HepG2 (cell line): ENCODE measurements at regions not wholly inside any gene's neighbourhood (a gene's known extent, or its start where the extent isn't known, plus 50 kb on each side); places are given as distances from the start of the nearest gene placed in this dataset.

ENCODE experiments used
- ATAC-seq: fragments of 200-7000 bp; cut with Tn5 transposase; 3 replicates; pipeline ENCODE4 v1.9.1; 2020; ENCODE audit warnings: mild to moderate bottlenecking, moderate library complexity
- BruUV-seq: library from RNA; stranded (reverse); fragments of 400-500 nt; replicated peaks from 2 replicates; lab custom pipeline; 2021; lab: Mats Ljungman, UMichigan
- CTCF ChIA-PET: fragments of 300-600 bp; formaldehyde crosslinking; extraction: SDS; loops from one replicate; lab custom pipeline; 2021; ENCODE audit warnings: low total read pairs, inconsistent platforms, low intra/inter-chr PET ratio; lab: Yijun Ruan, JAX
- POLR2A ChIA-PET: fragments of 350-600 bp; sonication (Branson Sonifier 250); formaldehyde crosslinking; loops from one replicate; lab custom pipeline; 2020; ENCODE audit warnings: antibody characterized with exemption, inconsistent platforms; lab: Yijun Ruan, JAX
- DNase-seq: peaks from one replicate; pipeline ENCODE4 v3.0.0-alpha.2; 2015; ENCODE audit warnings: low spot score
- FAIRE-seq: peaks from 3 replicates; lab custom pipeline; 2011; peaks lifted over from hg19 to GRCh38; lab: Jason Lieb, UNC
- H2AFZ ChIP-seq: one replicate; pipeline ENCODE4 v1.6.1; 2011; ENCODE audit warnings: low read length, inconsistent platforms
- H3K27ac ChIP-seq: fragments of 300-600 bp; 3 replicates; pipeline ENCODE4 v1.8.0; 2011; ENCODE audit warnings: mixed run types, mild to moderate bottlenecking, mixed read lengths, low read length, inconsistent platforms; ENCODE audit not compliant: insufficient read depth; ENCODE audit errors: extremely low read length
- H3K27me3 ChIP-seq, 2 experiments: fragments of 200-600 bp in 1 of 2; 2 replicates in 1 of 2; 3 replicates in 1 of 2; pipeline versions ENCODE4 v1.6.0 to v1.8.0; 2011; ENCODE audit warnings: low read length in 2 of 2, mild to moderate bottlenecking in 2 of 2, moderate library complexity in 2 of 2, inconsistent platforms in 1 of 2; ENCODE audit not compliant: insufficient read depth in 2 of 2, control insufficient read depth in 1 of 2
- H3K36me3 ChIP-seq, 2 experiments: fragments of 200-600 bp in 1 of 2; replicated peaks in 1 of 2; 2 replicates in 1 of 2; 3 replicates in 1 of 2; pipeline versions ENCODE4 v1.5.1 to v1.8.0; 2011; ENCODE audit warnings: low read length in 2 of 2, inconsistent platforms in 1 of 2; ENCODE audit not compliant: insufficient read depth in 2 of 2, control insufficient read depth in 1 of 2
- H3K4me1 ChIP-seq: 2 replicates; pipeline ENCODE4 v1.5.1; 2012; ENCODE audit warnings: low read length, inconsistent platforms; ENCODE audit not compliant: insufficient read depth
- H3K4me2 ChIP-seq: 2 replicates; pipeline ENCODE4 v1.6.0; 2011; ENCODE audit warnings: low read depth, low read length, inconsistent platforms
- H3K4me3 ChIP-seq, 3 experiments: fragments of 200-600 bp in 1 of 3; sonication (generic), shearing (Covaris generic) in 1 of 3; replicated peaks in 1 of 3; 2 replicates each; pipeline ENCODE4 v1.5.1; 2011 to 2016; ENCODE audit warnings: low read length in 3 of 3, inconsistent platforms in 2 of 3, low read depth in 2 of 3, mild to moderate bottlenecking in 2 of 3, control low read depth in 1 of 3, mixed read lengths in 1 of 3; ENCODE audit not compliant: insufficient read depth in 1 of 3
- H3K79me2 ChIP-seq: one replicate; pipeline ENCODE4 v1.6.1; 2011; ENCODE audit warnings: low read length, inconsistent platforms; ENCODE audit not compliant: insufficient read depth
- H3K9ac ChIP-seq: 2 replicates; pipeline ENCODE4 v1.6.0; 2011; ENCODE audit warnings: mild to moderate bottlenecking, low read depth, low read length, inconsistent platforms; ENCODE audit not compliant: insufficient read depth
- H3K9me3 ChIP-seq: 2 replicates; pipeline ENCODE4 v1.5.1; 2012; ENCODE audit warnings: mild to moderate bottlenecking, low read length
- H4K20me1 ChIP-seq: 2 replicates; pipeline ENCODE4 v1.6.0; 2011; ENCODE audit warnings: inconsistent platforms, mild to moderate bottlenecking, low read length, moderate library complexity; ENCODE audit not compliant: insufficient read depth
- AKAP8 ChIP-seq: sonication (generic); formaldehyde crosslinking; IDR thresholded peaks from 2 replicates; pipeline ENCODE4 v1.5.1; 2020; ENCODE audit warnings: mild to moderate bottlenecking, missing genetic modification reagents
- GTF3A ChIP-seq: sonication (generic); formaldehyde crosslinking; conservative IDR thresholded peaks from 2 replicates; pipeline ENCODE4 v1.4.0; 2020; ENCODE audit warnings: mild to moderate bottlenecking, missing genetic modification reagents
- HOXD1 ChIP-seq: sonication (generic); formaldehyde crosslinking; IDR thresholded peaks from 2 replicates; pipeline ENCODE4 v1.5.0; 2020; ENCODE audit warnings: missing genetic modification reagents
- JUND ChIP-seq: sonication (generic); formaldehyde crosslinking; IDR thresholded peaks from 2 replicates; pipeline ENCODE4 v1.8.0; 2022; ENCODE audit warnings: mild to moderate bottlenecking, missing genetic modification reagents
- PHF5A ChIP-seq: IDR thresholded peaks from one replicate; pipeline ENCODE4 v1.6.1; 2018; ENCODE audit warnings: low read depth, missing genetic modification reagents; ENCODE audit not compliant: unreplicated experiment
- RBM39 ChIP-seq: fragments of 200-400 bp; formaldehyde crosslinking; IDR thresholded peaks from one replicate; pipeline ENCODE4 v1.6.1; 2018; ENCODE audit warnings: antibody characterized with exemption, mild to moderate bottlenecking, low read depth, low read length; ENCODE audit not compliant: poor library complexity, severe bottlenecking
- SALL1 ChIP-seq: sonication (generic); formaldehyde crosslinking; IDR thresholded peaks from 2 replicates; pipeline ENCODE4 v1.8.0; 2022; ENCODE audit warnings: mild to moderate bottlenecking, missing genetic modification reagents
- U2AF1 ChIP-seq: fragments of 200-400 bp; formaldehyde crosslinking; optimal IDR thresholded peaks from 2 replicates; pipeline ENCODE3; 2017; ENCODE audit warnings: mild to moderate bottlenecking, low read depth, low read length
- ZBTB14 ChIP-seq: sonication (generic); formaldehyde crosslinking; IDR thresholded peaks from 2 replicates; pipeline ENCODE4 v1.4.0; 2020; ENCODE audit warnings: missing genetic modification reagents
- ZBTB21 ChIP-seq: sonication (generic); formaldehyde crosslinking; IDR thresholded peaks from 2 replicates; pipeline ENCODE4 v1.4.0; 2020; ENCODE audit warnings: missing genetic modification reagents
- ZNF333 ChIP-seq: sonication (generic); formaldehyde crosslinking; IDR thresholded peaks from 2 replicates; pipeline ENCODE4 v1.4.0; 2020; ENCODE audit warnings: mild to moderate bottlenecking, missing genetic modification reagents, borderline replicate concordance
- ZNF546 ChIP-seq: sonication (generic); formaldehyde crosslinking; conservative IDR thresholded peaks from 2 replicates; pipeline ENCODE4 v1.8.1; 2023; ENCODE audit warnings: mild to moderate bottlenecking, missing genetic modification reagents
- ZNF572 ChIP-seq: sonication (generic); formaldehyde crosslinking; IDR thresholded peaks from 2 replicates; pipeline ENCODE4 v1.5.1; 2020; ENCODE audit warnings: mild to moderate bottlenecking, missing genetic modification reagents
- ZNF713 ChIP-seq: sonication (generic); formaldehyde crosslinking; IDR thresholded peaks from 2 replicates; pipeline ENCODE4 v1.4.0; 2020; ENCODE audit warnings: mild to moderate bottlenecking, missing genetic modification reagents
- WGBS: methylation state at CpG from one replicate; pipeline ENCODE4 v1.1.6; 2017; ENCODE audit warnings: low lambda C conversion rate; 5-methylcytosine and 5-hydroxymethylcytosine counted together
- in situ Hi-C: cut with HindIII; loops from 2 replicates; pipeline ENCODE4 v1.10.0; 2017; ENCODE audit warnings: low pct_unique_long_range_greater_than_20kb; ENCODE audit not compliant: extremely low pct_ligation_motif_present
- intact Hi-C: fragments of 100-400 bp; cut with micrococcal nuclease; formaldehyde crosslinking; loops from one replicate; pipeline ENCODE4 v1.10.0; 2022; ENCODE audit not compliant: unreplicated experiment
- TF ChIP-seq, protein P1 (sequence below): IDR thresholded peaks from 2 replicates; pipeline ENCODE4 v1.6.1; 2016; ENCODE audit warnings: mild to moderate bottlenecking

- no peak for TF ChIP-seq PHF5A
- TF ChIP-seq, protein P1, sequence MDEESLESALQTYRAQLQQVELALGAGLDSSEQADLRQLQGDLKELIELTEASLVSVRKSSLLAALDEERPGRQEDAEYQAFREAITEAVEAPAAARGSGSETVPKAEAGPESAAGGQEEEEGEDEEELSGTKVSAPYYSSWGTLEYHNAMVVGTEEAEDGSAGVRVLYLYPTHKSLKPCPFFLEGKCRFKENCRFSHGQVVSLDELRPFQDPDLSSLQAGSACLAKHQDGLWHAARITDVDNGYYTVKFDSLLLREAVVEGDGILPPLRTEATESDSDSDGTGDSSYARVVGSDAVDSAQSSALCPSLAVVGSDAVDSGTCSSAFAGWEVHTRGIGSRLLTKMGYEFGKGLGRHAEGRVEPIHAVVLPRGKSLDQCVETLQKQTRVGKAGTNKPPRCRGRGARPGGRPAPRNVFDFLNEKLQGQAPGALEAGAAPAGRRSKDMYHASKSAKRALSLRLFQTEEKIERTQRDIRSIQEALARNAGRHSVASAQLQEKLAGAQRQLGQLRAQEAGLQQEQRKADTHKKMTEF (CRISPR knock-in tag): no peak
- TF ChIP-seq ZNF713 (CRISPR knock-in tag): no peak
- no peak for TF ChIP-seq GTF3A
- no peak for TF ChIP-seq HOXD1 (CRISPR knock-in tag)
- TF ChIP-seq ZNF333 (CRISPR knock-in tag): no peak
- TF ChIP-seq AKAP8 (CRISPR knock-in tag): no peak
- TF ChIP-seq ZBTB14 (CRISPR knock-in tag): no peak
- TF ChIP-seq ZNF546: no peak
- no peak for TF ChIP-seq SALL1 (CRISPR knock-in tag)
- no peak for TF ChIP-seq U2AF1
- no peak for TF ChIP-seq ZBTB21 (CRISPR knock-in tag)
- TF ChIP-seq JUND (CRISPR knock-in tag): no peak
- TF ChIP-seq ZNF572: no peak
- TF ChIP-seq RBM39: no peak
- TF ChIP-seq, all 625 proteins: peak for 0
- Histone ChIP-seq H3K36me3 (no peaks in the 10 kb centered on the region), H3K4me3 (no peak overlapping the region), H3K27me3 (peaks cover 0 to 14% of the 10 kb centered on the region in 2 experiments; a peak in 1 of 5 replicates), H3K9ac (no peak overlapping the region), H3K9me3 (no peaks in the 10 kb centered on the region), H4K20me1 (no peaks in the 10 kb centered on the region), H3K27ac (no peak overlapping the region), H3K4me2 (no peak overlapping the region), H3K79me2 (no peaks in the 10 kb centered on the region), H2AFZ (no peak overlapping the region), H3K4me1 (no peaks in the 10 kb centered on the region)
- intact Hi-C loops: loop anchor here (10.0 kb wide), 1 partner anchor 456 kb away; the partner anchor contains the start of gene CXCL12
- whole genome bisulfite sequencing: 10% methylated on average over 3 of the region's 6 CpGs
- DNase-seq: no peak
- in situ Hi-C loops: no loop called here
- no peak for ATAC-seq
- FAIRE-seq: no peak
- POLR2A ChIA-PET: no interaction called here
- BruUV-seq: no TSS peak
- CTCF ChIA-PET: no interaction called here
These were observed 280.4 kb upstream of the ZNF32 start for GRCh38 chr10:43929122-43929521.
